Astrocyte of the spinal cord (primary cell): ENCODE measurements at regions not wholly inside any gene's neighbourhood (a gene's known extent, or its start where the extent isn't known, plus 50 kb on each side); places are given as distances from the start of the nearest gene placed in this dataset.

Experiments used
- DNase-seq: peaks from one replicate; pipeline ENCODE4 v3.0.0; 2011; ENCODE audit warnings: low read depth, low spot score
- H3K4me3 ChIP-seq: 2 replicates; pipeline ENCODE4 v1.5.1; 2011; ENCODE audit warnings: low read depth, mild to moderate bottlenecking, low read length, moderate library complexity
- CTCF ChIP-seq: IDR thresholded peaks from 2 replicates; pipeline ENCODE4 v1.5.1; 2012; ENCODE audit warnings: low read depth, mild to moderate bottlenecking, low read length, inconsistent platforms
- in situ Hi-C: cut with HindIII; loops from 2 replicates; pipeline ENCODE4 v1.10.0; 2017; ENCODE audit warnings: low sequenced_read_pairs

- in situ Hi-C loops = no loop called here
- H3K4me3 ChIP-seq = no peak overlapping the region
- TF ChIP-seq CTCF = no peak
- no peak for DNase-seq
Measured at GRCh38 chr5:102700120-102700831, 54.8 kb upstream of the PAM start.

GRCh38 chr5:102700916-102701315 lies 54.2 kb upstream of the PAM start:
- no peak for DNase-seq
- no peak for TF ChIP-seq CTCF
- no peak overlapping the region for H3K4me3 ChIP-seq
- in situ Hi-C loops = no loop called here

- in situ Hi-C loops = no loop called here
- no peak overlapping the region for H3K4me3 ChIP-seq
- no peak for DNase-seq
- no peak for TF ChIP-seq CTCF
Measured at GRCh38 chr5:102701748-102702147, 53.4 kb upstream of the PAM start.
